Heart left ventricle (tissue), 16 donors: ENCODE measurements at regions not wholly inside any gene's neighbourhood (a gene's known extent, or its start where the extent isn't known, plus 50 kb on each side); places are given as distances from the start of the nearest gene placed in this dataset.

Experiments used
- ATAC-seq, 4 donors: fragments of 200-7000 bp; cut with Tn5 transposase; one replicate each; pipeline ENCODE4 v1.9.1; 2020 to 2022; ENCODE audit warnings: moderate library complexity in 4 of 4, mild to moderate bottlenecking in 3 of 4, moderate number of reproducible peaks in 1 of 4
- DNase-seq, 5 donors: peaks; one replicate each; pipeline ENCODE4 v3.0.0-alpha.2; 2020
- H3K27ac ChIP-seq, 12 donors: fragments of 200-600 bp; sonication (generic) in 4 of 12; one replicate each; pipeline versions ENCODE4 v1.5.0 to v1.8.0; 2016 to 2022; ENCODE audit warnings: mild to moderate bottlenecking in 2 of 12
- H3K27me3 ChIP-seq, 9 donors: fragments of 200-600 bp; sonication (generic) in 2 of 9; one replicate each; pipeline versions ENCODE4 v1.5.1 to v1.8.0; 2016 to 2022; ENCODE audit warnings: mild to moderate bottlenecking in 3 of 9
- H3K36me3 ChIP-seq, 9 donors: fragments of 200-600 bp; sonication (generic) in 2 of 9; one replicate each; pipeline versions ENCODE4 v1.5.0 to v1.8.0; 2018 to 2022; ENCODE audit warnings: mild to moderate bottlenecking in 2 of 9
- H3K4me1 ChIP-seq, 12 donors: fragments of 200-600 bp; sonication (generic) in 4 of 12; one replicate each; pipeline versions ENCODE4 v1.5.0 to v1.8.0; 2016 to 2022; ENCODE audit warnings: mild to moderate bottlenecking in 3 of 12
- H3K4me3 ChIP-seq, 12 donors: fragments of 200-600 bp; sonication (generic) in 4 of 12; one replicate each; pipeline versions ENCODE4 v1.5.0 to v1.8.0; 2017 to 2022; ENCODE audit warnings: mild to moderate bottlenecking in 9 of 12, moderate library complexity in 4 of 12
- H3K9me3 ChIP-seq, 12 donors: fragments of 200-600 bp; sonication (generic) in 4 of 12; one replicate each; pipeline versions ENCODE4 v1.5.0 to v1.8.0; 2016 to 2022; ENCODE audit warnings: mild to moderate bottlenecking in 1 of 12
- CTCF ChIP-seq, 12 donors: fragments of 200-600 bp; sonication (generic) in 4 of 12; IDR thresholded peaks; one replicate each; pipeline versions ENCODE4 v1.5.0 to v1.8.0; 2018 to 2022; ENCODE audit warnings: antibody characterized with exemption in 12 of 12, mild to moderate bottlenecking in 5 of 12
- POLR2A ChIP-seq, 2 donors: fragments of 450-650 bp; IDR thresholded peaks; one replicate each; pipeline ENCODE4 v1.6.1; 2017; ENCODE audit warnings: antibody characterized with exemption in 2 of 2, mild to moderate bottlenecking in 2 of 2, moderate library complexity in 2 of 2
- WGBS, 4 donors: extraction: QIAGEN DNeasy Blood & Tissue Kit in 2 of 4; methylation state at CpG; one replicate each; pipeline versions ENCODE4 v1.1.5 to v1.1.7; 2013 to 2018; 5-methylcytosine and 5-hydroxymethylcytosine counted together
- intact Hi-C, 10 donors: fragments of 100-400 bp; cut with DNase I; formaldehyde crosslinking; loops; one replicate each; pipeline versions ENCODE4 v1.11.1 to v1.14.2; 2022
- donor health status: ischemic (EF 13 %, LVEDD 7.1; RV severe dilation, severe dysfunction).
- donor health status: healthy with polysubstance abuse.
- donor health status: DM: no; HTN: yes; CAD: no.
- donor health status: DM: no; HTN: no; CAD: no.
- donor health status: ischemic (EF 25% LVEDD 6.9; RV normal size, moderate dysfunction).
- donor health status: ischemic (EF 25% LVEDD 5.7; RV mildly dilated, moderate dysfunction).
- donor health status: healthy.
- donor health status: DM: yes; HTN: yes; CAD: no.
- donor health status: ischemic (EF 35%, LVEDD 5.7; RV mildly dilated, moderate dysfunction).
- donor health status: nonischemic (EF 11% LVEDD 7.7; RV severe dilation, severe dysfunction).
- donor health status: DM: yes; HTN: yes; CAD: no.
- donor health status: PGD.
- donor health status: ischemic (EF 29% LVEDD 5.4; RV normal size, mild dysfunction).
- donor health status: nonischemic (EF 23%, LVEDD 6.1; RV moderate dilation, normal function).

GRCh38 chr1:213484333-213484732, 433.3 kb downstream of the RPS6KC1 start:
- no peak for ATAC-seq

GRCh38 chr1:213484758-213485157, 433.7 kb downstream of the RPS6KC1 start:
- Histone ChIP-seq H3K9me3 (peaks cover 0 to 4% (median 0%) of the 10 kb centered on the region in 12 donors), H3K27ac (no peak overlapping the region), H3K36me3 (no peaks in the 10 kb centered on the region), H3K4me3 (no peak overlapping the region), H3K4me1 (no peaks in the 10 kb centered on the region), H3K27me3 (no peaks in the 10 kb centered on the region)
- TF ChIP-seq POLR2A (IDR thresholded peaks at IDR 0.05) (no peak), CTCF (IDR thresholded peaks at IDR 0.05) (no peak)
- WGBS, 4 donors, result 51 to 100% (median 99%) methylated on average over 1 of the region's 1 CpG
- intact Hi-C loops, result no loop called here
- DNase-seq, result no peak
- no peak for ATAC-seq

More at GRCh38 chr1:213484333-213484732, 433.3 kb downstream of the RPS6KC1 start:
- Histone ChIP-seq H3K4me1 (no peaks in the 10 kb centered on the region), H3K9me3 (peaks cover 0 to 4% (median 0%) of the 10 kb centered on the region in 12 donors), H3K36me3 (no peaks in the 10 kb centered on the region), H3K27me3 (no peaks in the 10 kb centered on the region), H3K4me3 (no peak overlapping the region), H3K27ac (no peak overlapping the region)
- TF ChIP-seq POLR2A (IDR thresholded peaks at IDR 0.05) (no peak), CTCF (IDR thresholded peaks at IDR 0.05) (no peak)
- intact Hi-C loops, result no loop called here
- DNase-seq, result no peak
- WGBS, 4 donors, result 72 to 75% (median 73%) methylated on average over 3 of the region's 3 CpGs

GRCh38 chr1:213486488-213486887, 435.4 kb downstream of the RPS6KC1 start:
- ATAC-seq, result no peak
- intact Hi-C loops, result no loop called here
- H3K4me1 ChIP-seq, result no peaks in the 10 kb centered on the region

GRCh38 chr1:213491468-213491867, 440.4 kb downstream of the RPS6KC1 start:
- DNase-seq, result no peak
- no peaks in the 10 kb centered on the region for H3K36me3 ChIP-seq
- TF ChIP-seq POLR2A (IDR thresholded peaks at IDR 0.05) (no peak), CTCF (IDR thresholded peaks at IDR 0.05) (no peak)
- no peaks in the 10 kb centered on the region for H3K9me3 ChIP-seq
- no peak overlapping the region for H3K4me3 ChIP-seq
- H3K27me3 ChIP-seq, result no peaks in the 10 kb centered on the region
- 82 to 90% (median 87%) methylated on average over 5 of the region's 5 CpGs for WGBS, 4 donors
- intact Hi-C loops, result no loop called here
- H3K27ac ChIP-seq, result no peak overlapping the region
- no peaks in the 10 kb centered on the region for H3K4me1 ChIP-seq
- no peak for ATAC-seq

More at GRCh38 chr1:213486488-213486887, 435.4 kb downstream of the RPS6KC1 start:
- 56 to 83% (median 60%) methylated on average over 3 of the region's 3 CpGs for WGBS, 4 donors
- DNase-seq, result no peak
- H3K27me3 ChIP-seq, result no peaks in the 10 kb centered on the region
- no peak overlapping the region for H3K27ac ChIP-seq
- H3K4me3 ChIP-seq, result no peak overlapping the region
- TF ChIP-seq POLR2A (IDR thresholded peaks at IDR 0.05), result no peak
- TF ChIP-seq CTCF (IDR thresholded peaks at IDR 0.05), result no peak
- no peaks in the 10 kb centered on the region for H3K9me3 ChIP-seq
- no peaks in the 10 kb centered on the region for H3K36me3 ChIP-seq
